ENCODE measurements at regions not wholly inside any gene's neighbourhood (a gene's known extent, or its start where the extent isn't known, plus 50 kb on each side); places are given as distances from the start of the nearest gene placed in this dataset.

- TF ChIP-seq CTCF (IDR thresholded peaks at IDR 0.05) (no peak), SIN3A (IDR thresholded peaks at IDR 0.05; ENCODE audit: borderline replicate concordance, insufficient read depth, low read depth, low read length) (no peak), POLR2AphosphoS5 (IDR thresholded peaks at IDR 0.05; ENCODE audit: low read depth, low read length) (no peak), TCF7L2 (IDR thresholded peaks at IDR 0.05; ENCODE audit: low read depth, low read length) (no peak)
Measured at GRCh38 chr16:35706901-35707300, 2247.5 kb downstream of the TP53TG3F start.

All from Panc1 (cell line).